Small intestine (tissue), 7 donors: ENCODE measurements at regions not wholly inside any gene's neighbourhood (a gene's known extent, or its start where the extent isn't known, plus 50 kb on each side); places are given as distances from the start of the nearest gene placed in this dataset.

Experiments
- DNase-seq, 2 donors: peaks; one replicate each; pipeline versions ENCODE4 v3.0.0 to v3.0.0-alpha.2; 2013
- FAIRE-seq: peaks from 2 replicates; lab custom pipeline; 2012; peaks lifted over from hg19 to GRCh38; lab: Jason Lieb, UNC
- H3K27ac ChIP-seq, 3 donors: one replicate each; pipeline ENCODE4 v1.5.1; 2013; ENCODE audit warnings: low read length in 2 of 3, mild to moderate bottlenecking in 2 of 3, control low read depth in 1 of 3, inconsistent platforms in 1 of 3, low read depth in 1 of 3, moderate library complexity in 1 of 3
- H3K27me3 ChIP-seq, 3 donors: one replicate each; pipeline ENCODE4 v1.6.1; 2013; ENCODE audit warnings: low read length in 3 of 3, inconsistent platforms in 1 of 3; ENCODE audit not compliant: control insufficient read depth in 3 of 3, insufficient read depth in 3 of 3
- H3K36me3 ChIP-seq, 3 donors: one replicate each; pipeline ENCODE4 v1.6.1; 2013; ENCODE audit warnings: low read length in 3 of 3, inconsistent platforms in 1 of 3, low read depth in 1 of 3, mild to moderate bottlenecking in 1 of 3, moderate library complexity in 1 of 3; ENCODE audit not compliant: control insufficient read depth in 3 of 3, insufficient read depth in 2 of 3
- H3K4me1 ChIP-seq, 3 donors: one replicate each; pipeline ENCODE4 v1.6.1; 2013; ENCODE audit warnings: low read length in 2 of 3, inconsistent platforms in 1 of 3, low read depth in 1 of 3, mild to moderate bottlenecking in 1 of 3, moderate library complexity in 1 of 3; ENCODE audit not compliant: control insufficient read depth in 3 of 3, insufficient read depth in 2 of 3
- H3K4me3 ChIP-seq, 3 donors: one replicate each; pipeline ENCODE4 v1.5.1; 2013; ENCODE audit warnings: low read length in 3 of 3, control low read depth in 1 of 3, inconsistent platforms in 1 of 3, low read depth in 1 of 3, mild to moderate bottlenecking in 1 of 3, moderate library complexity in 1 of 3
- H3K9me3 ChIP-seq, 2 donors: one replicate each; pipeline ENCODE4 v1.6.1; 2013; ENCODE audit warnings: low read depth in 1 of 2, low read length in 1 of 2; ENCODE audit not compliant: control insufficient read depth in 2 of 2, insufficient read depth in 1 of 2
- WGBS, 3 donors: extraction: QIAGEN DNeasy Blood & Tissue Kit; methylation state at CpG; one replicate each; pipeline ENCODE4 v1.1.7; 2013; 5-methylcytosine and 5-hydroxymethylcytosine counted together
- donor health status: healthy with polysubstance abuse.
- donor health status: control.
- donor health status: control.
- donor health status: Bipolar disorder and iron deficiency.
- donor health status: healthy.

DNA sequence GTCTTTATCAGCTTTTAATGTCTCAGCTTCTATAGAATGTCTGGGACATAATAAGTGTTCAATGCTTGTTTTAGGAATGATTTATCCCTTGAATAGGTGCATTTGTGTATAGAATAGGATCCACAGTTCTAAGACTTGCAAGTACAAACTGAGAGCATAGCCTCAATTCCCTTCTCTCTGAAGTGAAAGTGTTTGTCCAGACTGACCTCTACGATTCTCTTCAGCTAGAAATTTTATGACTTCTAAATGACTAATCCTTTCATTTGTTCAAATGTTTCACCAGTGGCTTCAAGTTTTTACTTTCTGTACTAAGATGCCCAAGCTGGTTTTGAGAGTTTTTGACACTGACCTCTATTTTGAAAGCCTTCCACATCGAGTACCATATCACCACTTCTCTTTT lies 608.2 kb upstream of the ADGRL4 start:
- Histone ChIP-seq H3K27ac (no peak overlapping the region), H3K36me3 (no peaks in the 10 kb centered on the region), H3K4me1 (no peaks in the 10 kb centered on the region), H3K9me3 (no peaks in the 10 kb centered on the region), H3K27me3 (no peaks in the 10 kb centered on the region), H3K4me3 (no peak overlapping the region)
- 33 to 60% (median 36%) methylated on average over 2 of the region's 2 CpGs for WGBS, 3 donors
- FAIRE-seq (no peak), DNase-seq (no peak)

DNA sequence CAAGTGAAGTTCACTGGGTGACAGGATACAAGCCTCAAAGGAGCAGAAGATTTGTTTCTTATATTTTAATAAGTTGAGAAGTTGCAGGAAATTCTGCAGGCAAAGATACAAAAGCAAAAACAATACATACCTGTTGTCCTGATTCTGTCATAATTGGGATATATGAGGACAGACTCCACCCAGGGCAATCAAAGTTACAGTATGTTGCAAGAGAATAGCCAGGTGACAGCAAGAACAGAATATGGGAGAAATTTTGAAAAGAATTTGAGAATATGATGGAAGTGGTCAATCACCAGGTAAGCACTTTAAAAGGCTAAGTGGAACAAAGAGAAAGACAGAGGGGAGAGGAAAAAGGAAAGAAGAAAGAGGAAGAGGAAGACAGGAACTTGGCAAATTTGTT lies 607.6 kb upstream of the ADGRL4 start:
- no peaks in the 10 kb centered on the region for H3K36me3 ChIP-seq
- H3K4me1 ChIP-seq, result no peaks in the 10 kb centered on the region
- no peak overlapping the region for H3K27ac ChIP-seq
- no peak overlapping the region for H3K4me3 ChIP-seq
- H3K9me3 ChIP-seq, result no peaks in the 10 kb centered on the region
- DNase-seq, result no peak
- no peaks in the 10 kb centered on the region for H3K27me3 ChIP-seq
- FAIRE-seq, result no peak

DNA sequence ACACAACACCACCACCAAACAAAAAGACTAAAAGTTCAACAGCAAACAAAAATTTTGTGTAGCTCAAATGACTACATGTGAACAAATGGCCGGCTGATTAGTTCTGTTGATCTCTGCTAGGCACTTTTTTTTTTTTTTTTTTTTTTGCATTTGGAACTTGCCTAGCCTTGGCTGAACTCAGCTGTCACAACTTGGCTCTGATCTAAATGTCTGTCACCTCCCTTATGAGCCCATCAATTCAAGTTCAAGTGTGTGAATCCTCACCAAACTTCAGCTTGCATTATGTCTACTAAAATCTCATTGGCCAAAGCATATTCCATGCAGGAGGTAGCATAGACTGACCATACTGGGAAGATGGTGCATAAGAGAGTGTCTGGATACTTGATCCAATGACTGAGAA lies 606.5 kb upstream of the ADGRL4 start:
- H3K27ac ChIP-seq, result no peak overlapping the region
- H3K4me1 ChIP-seq, result no peaks in the 10 kb centered on the region
- DNase-seq, result no peak
- no peaks in the 10 kb centered on the region for H3K36me3 ChIP-seq
- no peak for FAIRE-seq
- WGBS, 3 donors, result 0 to 44% (median 2%) methylated on average over 1 of the region's 1 CpG
- no peak overlapping the region for H3K4me3 ChIP-seq
- H3K27me3 ChIP-seq, result no peaks in the 10 kb centered on the region
- no peaks in the 10 kb centered on the region for H3K9me3 ChIP-seq

DNA sequence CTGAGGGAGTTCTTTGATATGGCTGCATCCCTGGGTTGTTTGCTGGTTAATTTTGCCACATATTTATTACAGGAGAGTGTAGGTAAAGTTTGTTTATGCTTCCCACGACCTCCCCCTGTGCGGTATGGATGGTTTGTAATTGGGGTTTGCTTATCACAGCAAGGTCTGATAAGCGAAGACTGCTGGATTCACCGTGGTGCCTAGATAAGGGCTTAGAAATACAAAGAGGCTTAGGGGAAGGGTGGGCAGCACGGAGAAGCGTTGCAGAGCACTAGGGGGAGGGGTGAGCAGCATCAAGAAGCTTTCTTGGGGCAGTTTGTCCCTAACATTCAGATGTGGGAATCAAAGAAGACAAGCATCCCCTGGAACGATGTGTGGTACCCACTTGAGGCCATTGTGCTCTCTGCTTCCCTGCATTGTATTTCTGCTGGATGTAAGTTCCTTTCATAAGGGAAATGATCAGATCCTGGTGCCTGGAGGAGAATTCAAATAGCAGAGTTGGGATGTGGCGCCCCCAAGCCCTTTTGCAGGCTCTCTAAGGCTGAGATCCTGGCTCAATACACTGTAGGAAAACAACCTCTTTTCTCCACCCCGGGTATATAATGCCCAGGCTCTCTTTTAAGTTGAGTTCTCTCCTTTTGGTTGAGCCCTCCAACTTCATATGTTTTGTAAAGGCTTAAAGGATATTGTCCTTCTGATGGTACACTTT lies 598.1 kb upstream of the ADGRL4 start:
- DNase-seq (no peak), FAIRE-seq (no peak)
- H3K27ac ChIP-seq, result no peak overlapping the region
- H3K27me3 ChIP-seq, result no peaks in the 10 kb centered on the region
- no peaks in the 10 kb centered on the region for H3K36me3 ChIP-seq
- 25 to 40% (median 28%) methylated on average over 9 of the region's 9 CpGs for WGBS, 3 donors
- no peak overlapping the region for H3K4me3 ChIP-seq
- peaks cover 0 to 9% (median 0%) of the 10 kb centered on the region in 3 donors for H3K4me1 ChIP-seq
- H3K9me3 ChIP-seq, result peaks cover 0 to 5% of the 10 kb centered on the region in 2 donors

DNA sequence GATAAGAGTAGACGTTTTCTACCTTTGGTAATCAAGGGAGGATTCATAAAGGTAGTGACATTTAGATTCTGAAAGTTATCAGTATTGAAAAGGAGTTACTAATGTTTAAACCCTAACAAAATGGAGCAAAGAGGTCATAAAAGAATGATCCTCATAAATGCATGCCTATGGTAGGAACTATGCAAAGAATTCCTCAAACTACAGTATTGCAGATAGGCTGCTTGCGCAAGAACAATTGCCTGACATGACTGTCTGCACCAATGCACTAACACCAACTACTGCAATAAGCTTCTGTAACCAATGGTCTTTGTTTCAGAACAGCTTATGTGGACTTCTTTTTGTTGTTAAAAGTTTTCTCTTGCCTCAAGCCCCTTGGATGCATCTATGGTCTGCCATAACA lies 597.3 kb upstream of the ADGRL4 start:
- peak in 1 of 2 donors; percentile 52 for DNase-seq
- no peak for FAIRE-seq

DNA sequence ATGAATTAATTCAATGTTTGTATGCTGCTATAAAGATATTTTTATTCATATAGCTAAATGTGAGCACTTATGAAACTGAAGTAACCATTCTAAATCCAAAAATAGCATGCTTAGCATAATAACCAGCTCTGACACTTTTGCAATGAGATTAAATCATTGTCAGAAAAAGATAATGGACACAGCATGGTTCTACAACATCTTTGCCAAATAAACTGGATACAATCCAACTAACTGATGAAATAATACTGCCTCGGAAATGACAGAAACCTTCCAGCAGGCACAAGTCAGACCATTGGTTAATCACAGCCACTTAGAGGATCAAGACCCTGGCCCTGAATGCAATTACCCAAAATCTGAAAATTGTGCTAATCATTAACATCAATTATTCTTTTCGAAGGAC lies 592.7 kb upstream of the ADGRL4 start:
- FAIRE-seq (no peak), DNase-seq (no peak)
- no peaks in the 10 kb centered on the region for H3K27me3 ChIP-seq
- peaks cover 0 to 3% (median 0%) of the 10 kb centered on the region in 3 donors for H3K4me1 ChIP-seq
- no peak overlapping the region for H3K4me3 ChIP-seq
- H3K9me3 ChIP-seq, result peaks cover 0 to 5% of the 10 kb centered on the region in 2 donors
- WGBS, 3 donors, result 60 to 77% (median 71%) methylated on average over 2 of the region's 2 CpGs
- no peaks in the 10 kb centered on the region for H3K36me3 ChIP-seq
- no peak overlapping the region for H3K27ac ChIP-seq

More for the DNA sequence above, 597.3 kb upstream of the ADGRL4 start:
- Histone ChIP-seq H3K27me3 (no peaks in the 10 kb centered on the region), H3K27ac (no peak overlapping the region), H3K4me1 (peaks cover 0 to 9% (median 0%) of the 10 kb centered on the region in 3 donors), H3K9me3 (peaks cover 0 to 5% of the 10 kb centered on the region in 2 donors), H3K4me3 (no peak overlapping the region), H3K36me3 (no peaks in the 10 kb centered on the region)
- WGBS, 3 donors, result 34 to 55% (median 46%) methylated on average over 2 of the region's 2 CpGs

DNA sequence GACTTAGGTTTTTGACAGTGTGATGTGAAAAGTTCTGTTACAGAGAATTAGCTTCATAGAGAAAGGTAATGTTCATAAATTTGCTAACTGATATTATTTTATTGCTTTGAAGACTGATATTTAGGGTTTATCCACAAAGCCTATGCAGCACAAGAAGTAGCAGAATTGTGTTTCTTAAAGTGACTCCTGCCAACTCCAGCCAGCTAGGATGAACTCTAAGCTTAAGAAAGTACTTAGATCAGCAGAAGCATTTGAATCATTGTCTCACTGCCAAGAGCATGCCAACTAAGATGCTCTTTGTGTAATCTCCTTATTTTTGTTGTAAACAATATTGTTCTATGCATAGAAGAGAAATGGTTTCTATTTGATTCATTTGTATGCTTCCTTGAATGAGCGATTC lies 589.4 kb upstream of the ADGRL4 start:
- no peak for FAIRE-seq
- DNase-seq, result no peak

DNA sequence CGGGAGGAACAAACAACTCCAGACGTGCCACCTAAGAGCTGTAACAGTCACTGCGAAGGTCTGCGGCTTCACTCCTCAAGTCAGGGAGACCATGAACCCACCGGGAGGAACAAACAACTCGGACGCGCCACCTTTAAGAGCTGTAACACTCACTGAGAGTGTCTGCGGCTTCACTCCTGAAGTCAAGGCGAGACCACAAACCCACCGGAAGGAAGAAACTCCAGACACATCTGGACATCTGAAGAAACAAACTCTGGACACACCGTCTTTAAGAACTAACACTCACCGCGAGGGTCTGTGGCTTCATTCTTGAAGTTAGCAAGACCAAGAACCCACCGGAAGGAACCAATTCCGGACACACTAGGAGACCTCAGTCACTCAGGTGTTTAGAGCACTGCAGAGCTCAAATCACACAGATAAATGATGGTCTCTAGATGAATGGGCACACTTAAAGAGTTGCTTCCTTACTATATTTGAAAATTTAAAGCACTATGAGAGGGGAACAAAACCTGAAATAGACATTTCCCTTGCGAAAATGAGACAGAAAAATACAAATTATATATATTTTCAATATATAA lies 587.7 kb upstream of the ADGRL4 start:
- WGBS, 3 donors, result 86 to 88% (median 88%) methylated on average over 17 of the region's 17 CpGs
- no peaks in the 10 kb centered on the region for H3K9me3 ChIP-seq
- H3K4me1 ChIP-seq, result no peaks in the 10 kb centered on the region
- DNase-seq, result no peak
- H3K4me3 ChIP-seq, result no peak overlapping the region
- H3K27me3 ChIP-seq, result no peaks in the 10 kb centered on the region
- H3K27ac ChIP-seq, result no peak overlapping the region
- no peak for FAIRE-seq
- H3K36me3 ChIP-seq, result no peaks in the 10 kb centered on the region

More for the DNA sequence above, 589.4 kb upstream of the ADGRL4 start:
- Histone ChIP-seq H3K4me3 (no peak overlapping the region), H3K9me3 (peaks cover 0 to 5% of the 10 kb centered on the region in 2 donors), H3K27me3 (no peaks in the 10 kb centered on the region), H3K27ac (no peak overlapping the region), H3K4me1 (no peaks in the 10 kb centered on the region), H3K36me3 (no peaks in the 10 kb centered on the region)
- WGBS, 3 donors, result 81 to 90% (median 88%) methylated on average over 1 of the region's 1 CpG
